Omental fat pad (tissue), 3 donors: ENCODE measurements at regions not wholly inside any gene's neighbourhood (a gene's known extent, or its start where the extent isn't known, plus 50 kb on each side); places are given as distances from the start of the nearest gene placed in this dataset. TPM values are rescaled to one million over a fixed set of nuclear protein-coding genes. Genes with fewer than 3 reads are reported as not detected.

Experiments
- ATAC-seq: fragments of 150-250 bp; one replicate; pipeline ENCODE4 v1.9.1; 2016; ENCODE audit warnings: mild to moderate bottlenecking, moderate library complexity; ENCODE audit not compliant: low FRiP score
- DNase-seq: peaks from one replicate; pipeline ENCODE4 v3.0.0-alpha.2; 2019; ENCODE audit warnings: low spot score
- CTCF ChIP-seq, 3 donors: fragments of 450-650 bp; IDR thresholded peaks; one replicate each; pipeline ENCODE4 v1.5.1; 2016 to 2017; ENCODE audit warnings: antibody characterized with exemption in 3 of 3, mild to moderate bottlenecking in 3 of 3, moderate library complexity in 2 of 3
- small RNA-seq: library from RNA; depleted of rRNA; stranded (forward); fragments of <200 nt; gene quantifications from one replicate; pipeline ENCODE3, GENCODE V24; 2016

GRCh38 chr14:29518335-29518734 lies 409.3 kb downstream of the PRKD1 start:
- TF ChIP-seq CTCF (IDR thresholded peaks at IDR 0.05) = no peak
- DNase-seq (no peak), ATAC-seq (no peak)

GRCh38 chr14:29521526-29522137 lies 406.0 kb downstream of the PRKD1 start:
- no peak for TF ChIP-seq CTCF (IDR thresholded peaks at IDR 0.05)
- no peak for ATAC-seq
- DNase-seq = no peak

Small RNAs in the stretch of these regions (small RNA-seq; reads per million reads assigned to genes)
- gene RF00019 = not detected
- not detected for gene RNU11-5P
- gene RNU6-864P = not detected
